Activated T-cell treated with anti-CD3 and anti-CD28 coated beads for 48 hours (primary cell): ENCODE measurements at regions not wholly inside any gene's neighbourhood (a gene's known extent, or its start where the extent isn't known, plus 50 kb on each side); places are given as distances from the start of the nearest gene placed in this dataset.
"Not testable (repeated sequence)": the region's sequence is repeated elsewhere in the genome, so short reads cannot be mapped to it uniquely, and the experiment has no call there.

Source experiments
- DNase-seq: peaks from one replicate; pipeline ENCODE4 v3.0.0-alpha.2; 2020; ENCODE audit warnings: low read depth

DNA sequence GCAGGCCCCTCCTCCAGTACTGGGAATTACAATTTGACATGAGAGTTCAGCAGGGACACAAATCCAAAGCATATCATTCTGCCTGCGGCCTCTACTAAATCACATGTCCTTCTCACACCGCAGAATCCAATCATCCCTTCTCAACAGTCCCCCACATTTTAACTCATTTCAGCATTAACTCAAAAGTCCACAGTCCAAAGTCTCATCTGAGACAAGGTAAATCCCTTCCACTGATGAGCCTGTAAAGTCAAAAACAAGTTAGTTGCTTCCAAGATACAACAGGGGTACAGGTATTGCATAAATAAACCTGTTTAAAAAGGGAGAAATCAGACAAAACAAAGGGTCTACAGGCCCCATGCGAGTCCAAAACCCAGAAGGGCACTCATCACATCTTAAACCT, 64.0 kb downstream of the EBNA1BP2 start:
- no peak for DNase-seq

DNA sequence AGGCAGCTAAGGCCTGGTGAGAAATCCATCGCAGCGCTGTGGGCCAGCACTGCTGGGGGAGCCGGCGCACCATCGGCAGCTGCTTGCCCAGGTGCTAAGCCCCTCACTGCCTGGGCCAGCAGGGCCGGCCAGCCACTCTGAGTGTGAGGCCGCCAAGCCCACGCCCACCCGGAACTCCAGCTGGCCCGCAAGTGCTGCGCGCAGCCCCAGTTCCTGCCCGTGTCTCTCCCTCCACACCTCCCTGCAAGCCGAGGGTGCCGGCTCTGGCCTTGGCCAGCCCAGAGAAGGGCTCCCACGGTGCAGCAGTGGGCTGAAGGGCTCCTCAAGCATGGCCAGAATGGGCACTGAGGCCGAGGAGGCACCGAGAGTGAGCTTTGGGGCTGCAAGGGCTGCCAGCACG, 64.4 kb downstream of the EBNA1BP2 start:
- DNase-seq = no peak

DNA sequence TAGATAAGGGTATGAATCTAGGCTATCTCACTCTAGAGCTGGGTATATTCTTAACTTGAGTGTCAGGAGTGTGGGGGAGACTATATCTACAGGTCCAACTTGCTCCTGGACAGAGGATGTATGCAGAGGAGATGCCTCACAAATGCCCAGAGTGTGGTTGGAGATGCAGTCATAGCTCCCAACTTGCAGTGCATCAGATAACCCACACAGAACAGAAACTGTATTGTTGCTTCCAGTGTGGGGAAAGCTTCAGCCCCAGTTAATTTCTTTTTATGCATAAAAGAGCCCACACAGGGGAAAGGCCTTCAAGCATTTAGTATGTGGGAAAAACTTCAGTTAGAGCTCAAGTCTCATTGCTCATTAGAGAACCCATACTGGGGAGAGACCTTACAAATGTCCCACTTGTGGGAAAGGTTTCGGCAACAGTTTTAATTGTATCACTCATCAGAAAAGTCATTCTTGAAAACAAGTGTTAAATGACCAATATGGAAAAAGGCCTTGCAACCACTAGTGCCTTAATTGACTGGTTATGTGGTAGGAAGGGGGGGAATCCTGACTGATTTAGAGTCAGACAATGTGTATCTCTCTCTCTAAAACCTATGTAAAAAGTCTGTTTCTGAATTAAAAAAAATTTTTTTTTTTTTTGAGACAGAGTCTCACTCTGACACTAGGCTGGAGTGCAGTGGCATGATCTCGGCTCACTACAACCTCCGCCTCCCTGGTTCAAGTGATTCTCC, 67.9 kb downstream of the EBNA1BP2 start:
- no peak for DNase-seq

DNA sequence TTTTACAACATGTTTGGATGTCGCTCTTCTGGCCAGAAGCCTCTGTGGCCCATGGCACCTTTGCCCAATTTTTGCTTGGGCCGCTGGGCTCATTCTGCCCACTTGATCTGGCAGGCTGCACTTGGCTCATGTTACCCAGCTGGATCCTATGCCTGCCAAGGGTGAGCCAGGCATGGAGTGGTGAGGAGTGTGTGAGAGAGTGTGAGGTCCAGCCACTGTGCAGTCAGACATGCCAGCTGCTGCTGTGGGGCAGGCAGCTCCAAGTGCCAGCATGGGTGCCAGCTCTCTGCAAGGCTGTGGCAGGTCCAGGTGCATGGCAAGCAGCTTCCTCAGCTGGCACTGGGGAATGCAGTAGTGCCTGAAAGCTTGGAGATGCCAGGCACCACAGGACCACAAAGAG, 71.0 kb downstream of the EBNA1BP2 start:
- no peak for DNase-seq

DNA sequence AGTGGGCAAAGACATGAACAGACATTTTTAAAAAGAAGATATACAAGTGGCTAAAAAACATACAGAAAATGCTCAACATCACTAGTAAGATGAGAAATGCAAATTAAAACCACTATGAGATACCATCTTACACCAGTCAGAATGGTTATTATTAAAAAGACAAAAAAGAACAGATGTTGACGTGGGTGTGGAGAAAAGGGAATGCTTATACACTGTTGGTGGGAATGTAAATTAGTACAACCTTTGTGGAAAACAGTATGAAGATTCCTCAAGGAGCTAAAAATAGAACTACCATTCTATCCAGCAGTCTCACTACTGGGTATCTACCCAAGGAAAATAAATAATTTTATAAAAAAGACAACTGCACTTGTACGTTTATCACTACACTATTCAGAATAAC, 73.9 kb downstream of the EBNA1BP2 start:
- DNase-seq = no peak

DNA sequence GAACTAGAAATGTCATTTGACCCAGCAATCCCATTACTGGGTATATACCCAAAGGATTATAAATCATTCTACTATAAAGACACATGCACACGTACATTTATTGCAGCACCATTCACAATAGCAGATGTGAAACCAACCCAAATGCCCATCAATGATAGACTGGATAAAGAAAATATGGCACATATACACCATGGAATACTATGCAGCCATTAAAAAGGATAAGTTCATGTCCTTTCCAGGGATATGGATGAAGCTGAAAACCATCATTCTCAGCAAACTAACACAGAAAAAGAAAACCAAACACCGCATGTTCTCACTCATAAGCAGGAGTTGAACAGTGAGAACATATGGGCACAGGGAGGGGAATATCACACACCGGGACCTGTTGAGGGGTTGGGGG, 75.6 kb downstream of the EBNA1BP2 start:
- not testable (repeated sequence) for DNase-seq

DNA sequence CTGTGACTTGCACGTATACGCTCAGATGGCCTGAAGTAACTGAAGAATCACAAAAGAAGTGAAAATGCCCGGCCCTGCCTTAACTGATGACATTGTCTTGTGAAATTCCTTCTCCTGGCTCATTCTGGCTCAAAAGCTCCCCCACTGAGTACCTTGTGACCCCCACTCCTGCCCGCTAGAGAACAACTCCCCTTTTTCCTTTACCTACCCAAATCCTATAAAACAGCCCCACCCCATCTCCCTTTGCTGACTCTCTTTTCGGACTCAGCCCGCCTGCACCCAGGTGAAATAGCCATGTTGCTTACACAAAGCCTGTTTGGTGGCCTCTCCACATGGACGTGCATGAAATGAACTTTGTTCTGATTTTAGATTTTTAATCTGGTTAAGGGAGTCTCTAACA, 81.3 kb downstream of the EBNA1BP2 start:
- DNase-seq = not testable (repeated sequence)

DNA sequence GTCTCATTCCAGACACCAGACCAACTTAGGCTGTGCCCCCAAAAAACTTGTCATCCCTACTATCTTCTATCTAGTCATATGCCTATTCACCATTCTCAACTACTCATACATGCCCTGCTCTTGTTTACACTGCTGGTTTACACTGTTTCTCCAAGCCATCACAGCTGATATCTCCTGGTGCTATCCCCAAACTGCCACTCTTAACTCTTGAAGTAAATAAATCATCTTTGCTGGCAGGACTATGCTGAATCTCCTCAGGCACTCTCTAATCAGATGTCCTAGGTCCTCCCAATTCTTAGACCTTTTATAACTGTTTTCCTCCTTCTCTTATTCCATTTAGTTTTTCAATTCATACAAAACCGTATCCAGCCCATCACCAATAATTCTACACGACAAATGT, 81.9 kb downstream of the EBNA1BP2 start:
- not testable (repeated sequence) for DNase-seq

DNA sequence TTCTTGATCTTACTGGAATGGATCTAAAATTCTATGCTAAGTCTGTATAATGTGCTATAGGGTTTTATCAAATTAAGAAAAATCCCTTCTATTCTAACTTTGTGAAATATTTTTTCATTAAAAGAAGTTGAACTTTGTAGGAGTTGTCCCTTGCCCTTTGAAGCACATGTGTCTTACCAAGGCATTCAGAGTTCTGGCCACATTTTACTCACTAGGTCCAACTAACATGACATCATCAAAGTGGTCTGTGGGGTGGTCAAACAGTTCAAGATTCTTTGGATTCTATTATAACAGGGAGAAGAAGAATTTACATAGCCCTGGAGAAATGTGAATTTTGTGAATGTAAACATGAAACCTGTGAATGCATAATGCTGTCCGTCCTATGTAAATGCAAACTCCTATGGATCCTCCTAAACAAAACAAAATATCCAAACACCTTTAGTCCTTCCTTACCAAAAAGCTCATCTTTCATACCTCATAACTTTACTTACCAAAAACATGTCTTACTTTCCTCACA, 88.7 kb downstream of the EBNA1BP2 start:
- DNase-seq = no peak

DNA sequence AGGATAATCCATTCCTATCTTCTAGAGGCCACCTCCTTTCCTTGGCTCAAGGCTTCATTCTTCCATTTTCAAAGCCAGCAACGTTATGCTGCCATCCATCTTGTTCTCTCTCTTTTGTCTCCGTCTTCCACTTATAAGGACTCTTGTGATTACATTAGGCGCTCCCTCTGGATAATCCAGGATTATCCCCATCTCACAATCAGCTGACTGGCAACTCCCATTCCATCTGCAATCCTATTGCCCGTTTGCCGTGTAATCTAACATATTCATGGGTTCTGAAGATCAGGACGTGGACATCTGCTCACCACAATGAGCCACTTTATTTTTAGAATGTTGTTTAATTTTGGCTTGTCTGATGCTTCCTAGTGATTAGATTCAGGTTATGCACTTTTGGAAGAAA, 89.3 kb downstream of the EBNA1BP2 start:
- DNase-seq = no peak

DNA sequence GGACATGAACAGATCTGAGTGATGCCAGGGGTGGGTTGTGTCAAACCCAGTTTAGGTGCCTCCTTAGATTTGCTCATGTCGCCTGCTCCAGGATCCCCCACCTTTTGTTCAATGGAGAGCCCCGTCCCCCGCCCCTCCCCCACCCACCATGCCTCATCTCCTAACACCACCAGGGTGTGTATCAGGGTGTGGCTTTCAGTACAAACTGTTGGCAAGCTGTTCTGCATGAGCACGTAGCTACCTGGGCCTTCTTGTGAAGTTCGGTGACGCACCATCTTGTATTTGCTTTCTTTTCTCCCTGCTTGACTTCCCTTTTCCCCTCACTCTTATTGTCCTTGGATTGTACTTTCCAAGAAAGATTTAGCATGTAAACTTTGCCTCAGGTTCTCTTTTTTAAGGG, 94.8 kb downstream of the EBNA1BP2 start:
- no peak for DNase-seq

DNA sequence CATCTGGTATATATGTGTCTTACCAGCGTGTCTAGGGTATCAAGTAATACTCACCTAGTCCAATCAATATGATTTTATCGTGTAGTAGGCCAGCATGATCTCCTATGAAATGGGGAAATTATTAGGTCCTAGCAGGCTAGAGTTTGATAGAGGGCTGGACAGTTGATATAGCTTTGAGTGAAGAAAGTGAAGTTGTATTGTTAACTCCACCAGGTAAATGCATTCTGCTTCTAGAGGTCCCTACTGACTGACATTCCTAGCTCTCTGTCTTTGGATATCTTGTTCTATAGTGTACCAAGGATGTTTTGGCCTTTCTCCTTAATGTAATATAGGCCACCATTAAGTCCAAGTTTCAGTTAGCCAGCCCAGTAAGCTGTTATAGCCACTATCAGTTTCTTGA, 97.4 kb downstream of the EBNA1BP2 start:
- no peak for DNase-seq

DNA sequence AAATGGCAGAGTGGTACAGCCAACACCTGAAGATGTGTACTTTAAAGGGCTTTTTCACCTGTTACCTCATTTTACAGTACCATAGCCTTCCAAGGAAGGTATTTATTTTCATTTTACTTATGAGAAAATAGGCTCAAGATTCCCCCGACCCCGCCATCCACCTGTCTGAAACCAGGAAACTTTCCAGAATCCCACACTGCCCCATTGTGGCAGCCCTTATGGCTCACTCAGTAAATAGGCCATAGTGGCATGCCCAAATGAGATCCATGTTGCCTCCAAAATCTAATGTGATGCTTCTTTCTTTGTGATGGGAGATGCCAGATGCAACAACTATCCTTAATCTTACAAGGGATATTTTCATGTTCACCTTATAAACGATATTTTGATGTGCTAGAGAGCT, 97.8 kb downstream of the EBNA1BP2 start:
- DNase-seq = no peak

DNA sequence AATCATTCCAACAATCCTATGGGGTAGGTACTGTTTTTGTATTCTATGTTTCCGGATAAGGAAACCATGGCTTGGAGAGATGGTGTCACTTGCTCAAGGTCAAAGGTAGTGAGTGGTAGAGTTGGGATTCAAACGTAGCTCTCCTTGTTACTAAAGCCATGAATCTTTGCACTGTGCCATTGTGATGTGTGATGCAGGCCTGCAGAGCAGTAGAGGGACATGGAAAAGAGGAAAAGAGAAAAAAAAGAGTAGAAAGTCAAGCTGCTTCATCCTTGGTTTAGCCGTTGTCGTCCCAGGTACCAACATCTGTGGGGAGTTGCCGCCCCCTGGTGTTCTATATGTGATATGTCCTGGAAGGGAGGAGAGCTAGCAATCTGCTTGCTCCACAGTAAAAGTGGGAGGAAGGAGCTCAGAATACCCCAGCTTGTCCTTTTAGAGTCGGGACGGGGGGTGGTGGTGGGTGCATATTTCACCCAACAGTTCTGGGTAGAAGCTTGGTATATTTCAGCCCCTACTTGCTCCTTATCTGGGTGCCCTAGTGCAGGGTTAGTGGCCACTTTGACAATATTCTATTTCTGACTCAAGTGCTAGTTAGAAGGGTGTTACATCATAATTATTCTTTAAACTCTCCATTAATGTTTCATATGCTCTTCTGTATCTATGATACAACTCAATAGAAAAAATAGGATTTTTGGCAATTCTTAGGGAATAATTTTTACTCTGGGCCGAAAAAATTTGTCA, 98.4 kb downstream of the EBNA1BP2 start:
- DNase-seq = peak; percentile 50

DNA sequence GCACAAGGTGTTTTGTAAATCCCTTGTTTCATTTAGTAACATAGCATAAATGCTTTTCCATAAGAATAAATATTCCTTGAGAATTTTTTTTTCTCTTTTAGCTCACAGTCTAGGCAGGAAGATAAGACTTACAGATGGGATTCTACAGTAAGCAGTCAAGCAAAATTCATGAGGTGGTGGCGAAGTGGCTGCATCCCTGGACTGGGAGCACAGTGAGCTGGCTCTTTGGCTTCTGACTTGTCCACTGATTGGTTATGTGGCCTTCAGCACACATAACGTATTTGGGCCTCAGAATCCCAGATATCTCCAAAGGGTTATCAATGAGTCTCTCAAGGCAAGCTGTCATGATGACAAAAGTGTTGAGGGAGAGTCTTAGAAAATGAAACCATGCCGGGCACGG, 99.8 kb downstream of the EBNA1BP2 start:
- DNase-seq = no peak

DNA sequence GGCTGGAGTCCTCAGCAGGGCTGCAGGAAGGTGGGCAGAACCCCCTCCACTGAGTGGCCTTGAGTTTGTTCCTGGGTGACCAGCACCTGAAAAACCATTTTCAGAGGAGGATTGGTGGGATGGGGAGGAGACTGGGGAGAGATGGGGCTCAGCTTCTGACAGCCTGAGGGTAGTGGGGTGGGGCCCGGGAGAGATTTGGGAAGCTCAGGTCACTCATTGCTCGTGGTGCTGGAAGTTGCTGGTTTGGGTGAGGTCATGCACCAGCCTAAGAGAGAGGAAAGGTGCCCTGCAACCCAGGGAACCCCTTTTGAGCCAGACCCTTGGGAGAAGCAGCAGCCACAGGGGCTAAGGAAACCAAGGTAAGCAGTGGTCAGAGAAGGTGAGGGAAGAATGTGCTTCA, 100.8 kb downstream of the EBNA1BP2 start:
- DNase-seq = no peak

DNA sequence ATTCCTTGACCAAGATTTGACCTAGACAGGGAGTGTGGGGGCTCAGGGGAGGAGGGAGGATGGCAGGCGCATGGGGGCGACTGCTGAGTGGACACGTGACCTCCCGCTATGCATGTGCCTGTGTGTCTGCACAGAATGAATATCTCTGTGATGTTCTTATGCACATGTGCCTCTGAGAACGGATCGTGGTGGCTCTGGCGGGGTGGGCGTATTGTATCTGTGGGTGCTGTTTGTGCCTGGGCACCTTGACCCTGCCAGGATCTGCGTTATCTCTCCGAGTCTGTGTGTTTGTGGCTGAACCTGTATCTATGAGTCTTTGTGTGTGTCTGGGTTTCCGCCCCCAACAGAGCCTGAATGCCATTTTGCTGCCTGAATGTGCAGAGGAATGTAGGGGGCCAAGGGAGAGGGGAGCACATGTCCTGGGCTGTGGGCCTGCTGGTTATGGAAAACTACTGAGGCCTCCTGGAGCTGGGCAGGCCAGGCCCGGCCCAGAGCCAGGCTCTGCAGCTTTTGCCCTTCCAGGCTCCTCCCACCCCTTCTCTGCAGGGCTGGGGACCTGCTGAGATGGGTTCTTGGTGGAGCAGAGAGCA, 102.5 kb downstream of the EBNA1BP2 start:
- no peak for DNase-seq

DNA sequence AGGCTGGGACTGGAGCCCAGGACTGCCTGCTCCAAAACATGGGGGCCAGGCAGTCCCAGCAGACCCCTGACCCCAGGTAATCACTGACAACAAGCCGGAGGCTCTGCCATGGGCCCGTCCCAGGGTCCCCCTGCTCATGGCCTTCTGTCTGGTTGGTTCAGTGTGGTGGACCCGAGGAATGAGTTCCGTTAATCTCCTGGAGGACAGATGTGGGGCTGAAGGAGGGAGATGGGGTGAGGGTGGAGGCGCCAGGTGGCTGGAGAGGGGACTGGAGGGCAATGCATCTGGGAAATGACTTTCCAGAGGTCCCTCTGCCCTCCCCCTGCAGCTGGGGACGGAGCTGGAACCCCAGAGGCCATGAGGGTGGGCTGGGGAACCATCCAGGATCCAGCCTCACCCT, 103.2 kb downstream of the EBNA1BP2 start:
- DNase-seq = no peak

DNA sequence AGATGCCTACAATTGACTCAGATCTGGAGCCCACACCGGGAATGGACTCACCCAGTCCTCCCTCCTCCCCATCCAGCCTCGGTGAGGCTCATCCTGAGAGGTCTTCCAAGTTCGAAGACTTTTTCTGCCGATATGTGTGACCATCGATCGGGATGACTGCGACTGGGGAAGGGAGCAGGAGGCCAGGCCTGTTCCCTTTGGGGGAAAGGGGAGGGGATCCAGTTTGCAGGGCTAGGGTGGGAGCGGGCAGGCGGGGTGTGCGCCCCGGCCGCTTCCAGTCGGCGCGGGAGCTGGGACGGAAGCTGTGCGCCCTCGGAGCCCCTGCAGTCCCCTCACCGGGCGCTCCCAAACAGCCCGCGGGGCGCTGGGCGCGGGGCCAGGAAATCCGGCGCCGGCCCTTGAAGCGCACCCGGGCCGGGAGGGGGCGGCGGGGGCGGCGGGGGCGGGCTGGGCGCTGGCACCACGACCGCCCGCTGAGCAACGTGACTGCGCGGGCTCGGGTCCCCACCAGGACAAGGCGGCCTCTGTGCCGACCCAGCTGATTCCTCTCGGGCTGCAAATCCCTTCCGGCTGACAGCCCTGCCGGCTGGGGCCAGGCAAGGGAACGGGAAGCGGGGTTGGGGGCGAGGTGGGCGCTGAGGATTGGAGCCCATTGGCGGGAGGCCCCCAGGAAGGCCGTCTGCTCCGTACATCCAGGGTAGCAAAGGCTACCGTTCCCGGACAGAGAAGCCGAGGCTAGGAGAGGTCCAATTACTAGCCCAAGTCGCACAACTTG, 103.9 kb downstream of the EBNA1BP2 start:
- DNase-seq = no peak

DNA sequence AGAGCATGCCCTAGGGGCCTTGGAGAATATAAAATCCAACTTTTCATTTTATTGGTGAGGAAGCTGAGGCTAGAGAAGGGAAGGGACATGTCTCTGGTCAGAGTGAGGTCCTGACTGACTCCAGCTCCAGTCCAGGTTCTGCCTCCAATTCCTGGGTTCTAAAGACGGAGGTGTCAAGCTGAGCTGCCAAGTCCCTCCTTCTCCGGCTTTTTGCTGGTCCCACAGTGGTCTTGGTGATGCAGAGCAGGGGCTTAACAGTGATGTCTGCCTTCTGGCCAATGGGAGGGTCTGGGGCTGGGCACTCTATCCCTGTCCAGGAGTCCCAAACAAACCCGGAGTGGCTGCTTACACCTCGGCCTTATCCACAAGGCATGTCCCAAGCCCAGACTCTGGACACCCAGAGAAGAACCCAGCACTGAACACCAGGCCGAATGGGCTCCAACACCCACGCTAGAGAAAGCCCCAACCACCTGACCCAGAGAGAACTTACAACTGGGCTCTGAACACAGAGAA, 104.8 kb downstream of the EBNA1BP2 start:
- DNase-seq = no peak

DNA sequence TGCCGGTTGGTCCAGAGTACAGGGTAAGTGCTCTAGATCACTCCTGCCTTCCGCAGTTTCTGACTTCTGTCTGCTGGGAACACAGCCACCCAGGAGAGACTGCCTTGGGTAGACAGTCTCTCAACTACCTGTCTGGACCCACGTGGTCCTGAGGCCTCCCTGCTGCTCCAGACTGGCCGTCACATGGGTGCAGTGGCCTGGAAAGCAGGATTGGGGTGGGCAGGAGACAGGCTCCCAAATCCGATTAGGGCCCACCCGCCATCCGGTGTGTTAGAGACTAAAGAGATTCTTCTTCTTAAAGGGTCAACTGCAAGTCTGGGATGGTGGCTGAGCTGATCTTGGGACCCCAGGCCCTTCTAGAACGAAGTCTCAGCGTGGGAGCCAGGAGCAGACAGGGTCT, 105.5 kb downstream of the EBNA1BP2 start:
- DNase-seq = no peak
